Astrocyte (in vitro differentiated cells and primary cell): ENCODE measurements at regions not wholly inside any gene's neighbourhood (a gene's known extent, or its start where the extent isn't known, plus 50 kb on each side); places are given as distances from the start of the nearest gene placed in this dataset.

Experiments used
- DNase-seq: peaks from one replicate; pipeline ENCODE4 v3.0.0-alpha.2; 2010; ENCODE audit warnings: low read depth
- FAIRE-seq: peaks from 2 replicates; lab custom pipeline; 2011; peaks lifted over from hg19 to GRCh38; lab: Jason Lieb, UNC
- H2AFZ ChIP-seq: 2 replicates; pipeline ENCODE4 v1.6.0; 2012; ENCODE audit warnings: low read depth, low read length, inconsistent platforms
- H3K27ac ChIP-seq: 2 replicates; pipeline ENCODE4 v1.5.1; 2011; ENCODE audit warnings: low read depth, low read length, inconsistent platforms
- H3K27me3 ChIP-seq: 2 replicates; pipeline ENCODE4 v1.6.0; 2011; ENCODE audit warnings: low read length, inconsistent platforms; ENCODE audit not compliant: insufficient read depth
- H3K36me3 ChIP-seq: 2 replicates; pipeline ENCODE4 v1.5.1; 2011; ENCODE audit warnings: low read length, inconsistent platforms; ENCODE audit not compliant: insufficient read depth
- H3K4me1 ChIP-seq: 2 replicates; pipeline ENCODE4 v1.5.1; 2011; ENCODE audit warnings: low read length, inconsistent platforms; ENCODE audit not compliant: insufficient read depth
- H3K4me2 ChIP-seq: 2 replicates; pipeline ENCODE4 v1.6.0; 2012; ENCODE audit warnings: low read length, inconsistent platforms
- H3K4me3 ChIP-seq: 2 replicates; pipeline ENCODE4 v1.5.1; 2011; ENCODE audit warnings: low read depth, mild to moderate bottlenecking, low read length, inconsistent platforms; ENCODE audit not compliant: insufficient read depth
- H3K79me2 ChIP-seq: 2 replicates; pipeline ENCODE4 v1.6.0; 2012; ENCODE audit warnings: mild to moderate bottlenecking, low read length, inconsistent platforms; ENCODE audit not compliant: insufficient read depth
- H3K9ac ChIP-seq: 2 replicates; pipeline ENCODE4 v1.6.0; 2012; ENCODE audit warnings: mild to moderate bottlenecking, low read length, inconsistent platforms
- H3K9me3 ChIP-seq: 2 replicates; pipeline ENCODE4 v1.5.1; 2012; ENCODE audit warnings: low read depth, mild to moderate bottlenecking, low read length, inconsistent platforms; ENCODE audit not compliant: insufficient read depth
- H4K20me1 ChIP-seq: 2 replicates; pipeline ENCODE4 v1.6.0; 2012; ENCODE audit warnings: low read length, inconsistent platforms; ENCODE audit not compliant: insufficient read depth
- H3K27ac Mint-ChIP-seq: one replicate; pipeline ENCODE4 v1.8.0; 2021; ENCODE audit warnings: mild to moderate bottlenecking, mixed read lengths; ENCODE audit not compliant: unreplicated experiment
- H3K27me3 Mint-ChIP-seq: one replicate; pipeline ENCODE4 v1.8.0; 2021; ENCODE audit warnings: low read depth, mixed read lengths; ENCODE audit not compliant: unreplicated experiment
- H3K36me3 Mint-ChIP-seq: one replicate; pipeline ENCODE4 v1.8.0; 2021; ENCODE audit warnings: low read depth, mixed read lengths; ENCODE audit not compliant: unreplicated experiment
- H3K4me1 Mint-ChIP-seq: one replicate; pipeline ENCODE4 v1.8.0; 2021; ENCODE audit warnings: low read depth, mixed read lengths; ENCODE audit not compliant: unreplicated experiment
- H3K4me3 Mint-ChIP-seq: one replicate; pipeline ENCODE4 v1.8.0; 2021; ENCODE audit warnings: mild to moderate bottlenecking, moderate library complexity, mixed read lengths; ENCODE audit not compliant: unreplicated experiment
- H3K9me3 Mint-ChIP-seq: one replicate; pipeline ENCODE4 v1.8.0; 2021; ENCODE audit warnings: mild to moderate bottlenecking, mixed read lengths; ENCODE audit not compliant: unreplicated experiment
- EZH2 ChIP-seq: IDR thresholded peaks from 2 replicates; pipeline ENCODE4 v1.6.1; 2012; ENCODE audit warnings: mild to moderate bottlenecking, low read length, inconsistent platforms; ENCODE audit not compliant: insufficient read depth
- TF ChIP-seq, protein P1 (sequence below): IDR thresholded peaks from 2 replicates; pipeline ENCODE4 v1.5.1; 2011; ENCODE audit warnings: low read depth, mild to moderate bottlenecking, inconsistent platforms, low read length, moderate library complexity; ENCODE audit not compliant: insufficient read depth

DNA sequence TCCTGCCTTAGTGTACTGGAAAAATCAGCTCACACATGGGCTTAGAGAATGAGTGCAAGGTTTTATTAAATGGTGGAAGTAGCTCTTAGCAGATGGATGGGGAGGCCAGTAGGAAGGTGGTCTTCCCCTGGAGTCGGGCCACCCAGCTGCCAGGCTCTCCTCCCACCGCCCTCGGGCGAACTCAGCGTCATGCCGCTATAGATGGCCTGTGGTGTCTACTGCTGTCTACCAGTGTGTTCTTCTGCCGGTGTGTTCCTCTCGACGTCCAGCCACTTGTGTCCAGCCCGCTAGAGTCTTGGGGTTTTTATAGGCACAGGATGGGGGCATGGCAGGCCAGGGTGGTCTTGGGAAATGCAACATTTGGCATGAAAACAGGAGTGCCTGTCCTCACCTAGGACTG lies 198.7 kb upstream of the NDST3 start:
- DNase-seq (no peak), FAIRE-seq (no peak)
- Histone ChIP-seq H3K27me3 (no peaks in the 10 kb centered on the region), H3K27ac (no peak overlapping the region), H2AFZ (no peak overlapping the region), H3K9me3 (no peaks in the 10 kb centered on the region), H3K79me2 (no peaks in the 10 kb centered on the region), H4K20me1 (no peaks in the 10 kb centered on the region), H3K4me2 (no peak overlapping the region), H3K4me3 (no peak overlapping the region), H3K36me3 (no peaks in the 10 kb centered on the region), H3K4me1 (no peaks in the 10 kb centered on the region), H3K9ac (no peak overlapping the region)
- Mint-ChIP-seq H3K27me3 (peaks cover 3% of the 10 kb centered on the region), H3K27ac (no peak overlapping the region), H3K9me3 (no peaks in the 10 kb centered on the region), H3K4me1 (no peaks in the 10 kb centered on the region), H3K4me3 (no peak overlapping the region), H3K36me3 (no peaks in the 10 kb centered on the region)
- TF ChIP-seq EZH2 = no peak
- TF ChIP-seq, protein P1, sequence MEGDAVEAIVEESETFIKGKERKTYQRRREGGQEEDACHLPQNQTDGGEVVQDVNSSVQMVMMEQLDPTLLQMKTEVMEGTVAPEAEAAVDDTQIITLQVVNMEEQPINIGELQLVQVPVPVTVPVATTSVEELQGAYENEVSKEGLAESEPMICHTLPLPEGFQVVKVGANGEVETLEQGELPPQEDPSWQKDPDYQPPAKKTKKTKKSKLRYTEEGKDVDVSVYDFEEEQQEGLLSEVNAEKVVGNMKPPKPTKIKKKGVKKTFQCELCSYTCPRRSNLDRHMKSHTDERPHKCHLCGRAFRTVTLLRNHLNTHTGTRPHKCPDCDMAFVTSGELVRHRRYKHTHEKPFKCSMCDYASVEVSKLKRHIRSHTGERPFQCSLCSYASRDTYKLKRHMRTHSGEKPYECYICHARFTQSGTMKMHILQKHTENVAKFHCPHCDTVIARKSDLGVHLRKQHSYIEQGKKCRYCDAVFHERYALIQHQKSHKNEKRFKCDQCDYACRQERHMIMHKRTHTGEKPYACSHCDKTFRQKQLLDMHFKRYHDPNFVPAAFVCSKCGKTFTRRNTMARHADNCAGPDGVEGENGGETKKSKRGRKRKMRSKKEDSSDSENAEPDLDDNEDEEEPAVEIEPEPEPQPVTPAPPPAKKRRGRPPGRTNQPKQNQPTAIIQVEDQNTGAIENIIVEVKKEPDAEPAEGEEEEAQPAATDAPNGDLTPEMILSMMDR = no peak

DNA sequence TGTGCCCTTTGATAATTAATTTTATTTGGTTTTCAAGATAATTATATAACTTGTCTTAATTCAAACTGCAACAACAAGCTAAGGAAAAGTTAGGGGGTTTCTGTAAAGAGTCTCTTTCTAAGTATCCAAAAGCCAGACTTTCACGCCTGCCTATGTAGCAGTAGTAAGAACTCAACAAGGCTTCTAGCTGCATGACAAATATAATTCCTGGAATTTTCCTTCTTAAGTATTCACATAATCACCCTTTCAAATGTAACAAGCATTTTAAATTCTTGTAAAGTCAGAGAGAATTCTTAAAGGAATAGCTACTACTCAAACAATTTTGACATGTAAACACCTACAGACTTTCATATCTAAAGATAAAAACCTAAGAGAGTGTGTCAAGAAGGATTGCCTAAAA lies 189.7 kb upstream of the NDST3 start:
- no peak overlapping the region for H3K27ac Mint-ChIP-seq
- H2AFZ ChIP-seq = no peak overlapping the region
- no peak for FAIRE-seq

DNA sequence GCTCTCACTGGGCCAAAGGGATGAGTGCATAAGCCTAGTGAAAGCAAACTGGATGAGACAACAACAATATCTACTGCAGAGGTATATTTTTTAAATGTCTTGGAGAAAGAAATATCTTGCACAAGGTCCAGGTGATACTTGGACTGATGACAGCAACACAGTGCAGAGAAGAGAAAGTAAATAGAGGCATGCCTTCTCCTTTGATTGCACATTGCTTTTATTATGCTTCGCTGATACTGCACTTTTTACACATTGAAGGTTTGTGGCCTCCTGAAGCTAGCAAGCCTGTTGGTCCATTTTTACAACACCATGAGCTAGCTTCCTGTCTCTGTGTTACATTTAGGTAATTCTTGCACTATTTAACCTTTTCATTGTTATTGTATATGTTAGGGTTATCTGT lies 189.0 kb upstream of the NDST3 start:
- Mint-ChIP-seq H3K27ac (no peak overlapping the region), H3K4me1 (no peaks in the 10 kb centered on the region), H3K9me3 (peaks cover 6% of the 10 kb centered on the region), H3K36me3 (peaks cover 3% of the 10 kb centered on the region), H3K27me3 (no peaks in the 10 kb centered on the region), H3K4me3 (no peak overlapping the region)
- no peaks in the 10 kb centered on the region for H3K9me3 ChIP-seq
- no peak for TF ChIP-seq EZH2
- TF ChIP-seq, protein P1 = no peak
- no peaks in the 10 kb centered on the region for H3K36me3 ChIP-seq
- FAIRE-seq = no peak
- H3K27ac ChIP-seq = no peak overlapping the region
- no peak overlapping the region for H3K4me3 ChIP-seq
- H3K4me1 ChIP-seq = no peaks in the 10 kb centered on the region
- no peak overlapping the region for H3K9ac ChIP-seq
- H3K79me2 ChIP-seq = no peaks in the 10 kb centered on the region
- H3K4me2 ChIP-seq = no peak overlapping the region
- H3K27me3 ChIP-seq = no peaks in the 10 kb centered on the region
- H4K20me1 ChIP-seq = no peaks in the 10 kb centered on the region
- no peak overlapping the region for H2AFZ ChIP-seq
- DNase-seq = no peak

More for the DNA sequence above, 189.7 kb upstream of the NDST3 start:
- no peaks in the 10 kb centered on the region for H3K9me3 ChIP-seq
- no peaks in the 10 kb centered on the region for H3K79me2 ChIP-seq
- no peaks in the 10 kb centered on the region for H3K27me3 ChIP-seq
- Mint-ChIP-seq H3K36me3 (peaks cover under 1% of the 10 kb centered on the region), H3K9me3 (peaks cover 3% of the 10 kb centered on the region), H3K4me1 (no peaks in the 10 kb centered on the region), H3K27me3 (no peaks in the 10 kb centered on the region), H3K4me3 (no peak overlapping the region)
- no peaks in the 10 kb centered on the region for H3K4me1 ChIP-seq
- DNase-seq = no peak
- no peak overlapping the region for H3K4me2 ChIP-seq
- no peaks in the 10 kb centered on the region for H4K20me1 ChIP-seq
- no peak overlapping the region for H3K4me3 ChIP-seq
- no peak overlapping the region for H3K27ac ChIP-seq
- H3K9ac ChIP-seq = no peak overlapping the region
- no peak for TF ChIP-seq EZH2
- TF ChIP-seq, protein P1 = no peak
- H3K36me3 ChIP-seq = no peaks in the 10 kb centered on the region
